Osteocyte (in vitro differentiated cells): ENCODE measurements at regions not wholly inside any gene's neighbourhood (a gene's known extent, or its start where the extent isn't known, plus 50 kb on each side); places are given as distances from the start of the nearest gene placed in this dataset.

Experiments used
- DNase-seq: peaks from one replicate; pipeline ENCODE4 v3.0.0; 2021; ENCODE audit warnings: mixed read lengths; ENCODE audit not compliant: unreplicated experiment; ENCODE audit errors: extremely low spot score
- H3K27ac Mint-ChIP-seq: one replicate; pipeline ENCODE4 v1.8.0; 2021; ENCODE audit warnings: mild to moderate bottlenecking, mixed read lengths; ENCODE audit not compliant: unreplicated experiment
- H3K27me3 Mint-ChIP-seq: one replicate; pipeline ENCODE4 v1.8.0; 2021; ENCODE audit warnings: mixed read lengths; ENCODE audit not compliant: unreplicated experiment
- H3K36me3 Mint-ChIP-seq: one replicate; pipeline ENCODE4 v1.8.0; 2021; ENCODE audit warnings: mixed read lengths; ENCODE audit not compliant: unreplicated experiment
- H3K4me1 Mint-ChIP-seq: one replicate; pipeline ENCODE4 v1.8.0; 2021; ENCODE audit warnings: mixed read lengths; ENCODE audit not compliant: unreplicated experiment
- H3K4me3 Mint-ChIP-seq: one replicate; pipeline ENCODE4 v1.8.0; 2021; ENCODE audit warnings: mild to moderate bottlenecking, moderate library complexity, mixed read lengths; ENCODE audit not compliant: unreplicated experiment
- H3K9me3 Mint-ChIP-seq: one replicate; pipeline ENCODE4 v1.8.0; 2021; ENCODE audit warnings: mixed read lengths; ENCODE audit not compliant: unreplicated experiment
- CTCF ChIP-seq: fragments of 200-600 bp; sonication (generic); IDR thresholded peaks from 2 replicates; pipeline ENCODE4 v1.5.0; 2021; ENCODE audit warnings: antibody characterized with exemption, mild to moderate bottlenecking, moderate library complexity

- Mint-ChIP-seq H3K36me3 (no peaks in the 10 kb centered on the region), H3K4me1 (no peaks in the 10 kb centered on the region), H3K27ac (no peak overlapping the region), H3K27me3 (no peaks in the 10 kb centered on the region), H3K4me3 (no peak overlapping the region), H3K9me3 (no peaks in the 10 kb centered on the region)
- TF ChIP-seq CTCF = no peak
- no peak for DNase-seq
These were observed 142.9 kb upstream of the CNTN4 start for GRCh38 chr3:1955750-1956149.

DNA sequence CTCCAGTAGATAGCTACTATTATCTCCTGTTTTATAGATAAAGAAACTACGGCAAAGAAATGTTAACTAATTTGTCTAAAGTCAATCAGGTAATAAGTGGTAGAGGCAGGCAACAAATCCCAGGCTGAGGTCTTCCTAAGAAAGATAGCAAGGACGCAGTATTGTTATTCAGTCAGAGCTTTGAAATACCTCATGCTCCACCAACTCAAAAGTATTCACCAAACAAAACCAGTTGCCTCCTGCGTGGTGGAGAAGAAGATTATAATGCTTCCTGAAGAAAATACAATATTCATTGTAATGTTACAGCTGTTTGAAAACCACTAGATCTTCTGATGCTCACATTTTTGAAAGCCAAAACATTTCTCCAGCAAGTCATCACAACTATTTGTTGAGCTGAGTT is 138.2 kb upstream of the CNTN4 start:
- DNase-seq = no peak
- Mint-ChIP-seq H3K9me3 (no peaks in the 10 kb centered on the region), H3K27ac (no peak overlapping the region), H3K36me3 (no peaks in the 10 kb centered on the region), H3K4me1 (no peaks in the 10 kb centered on the region), H3K4me3 (no peak overlapping the region), H3K27me3 (no peaks in the 10 kb centered on the region)
- TF ChIP-seq CTCF = no peak

- Mint-ChIP-seq H3K27me3 (no peaks in the 10 kb centered on the region), H3K27ac (no peak overlapping the region), H3K4me3 (no peak overlapping the region), H3K9me3 (no peaks in the 10 kb centered on the region), H3K36me3 (no peaks in the 10 kb centered on the region), H3K4me1 (no peaks in the 10 kb centered on the region)
- DNase-seq = no peak
- no peak for TF ChIP-seq CTCF
These were observed 136.1 kb upstream of the CNTN4 start for GRCh38 chr3:1962396-1963088.

- Mint-ChIP-seq H3K27ac (no peak overlapping the region), H3K27me3 (no peaks in the 10 kb centered on the region), H3K4me3 (no peak overlapping the region), H3K4me1 (no peaks in the 10 kb centered on the region), H3K36me3 (no peaks in the 10 kb centered on the region), H3K9me3 (no peaks in the 10 kb centered on the region)
- no peak for TF ChIP-seq CTCF
- DNase-seq = no peak
These were observed 134.8 kb upstream of the CNTN4 start for GRCh38 chr3:1963896-1964295.

- Mint-ChIP-seq H3K9me3 (no peaks in the 10 kb centered on the region), H3K36me3 (no peaks in the 10 kb centered on the region), H3K4me3 (no peak overlapping the region), H3K4me1 (peaks cover 24% of the 10 kb centered on the region), H3K27ac (no peak overlapping the region), H3K27me3 (no peaks in the 10 kb centered on the region)
- no peak for TF ChIP-seq CTCF
- DNase-seq = no peak
These were observed 131.1 kb upstream of the CNTN4 start for GRCh38 chr3:1967525-1967924.
